HG03139 (cell line): ENCODE measurements at regions not wholly inside any gene's neighbourhood (a gene's known extent, or its start where the extent isn't known, plus 50 kb on each side); places are given as distances from the start of the nearest gene placed in this dataset.
"Not testable (repeated sequence)": the region's sequence is repeated elsewhere in the genome, so short reads cannot be mapped to it uniquely, and the experiment has no call there.

Source experiments
- ATAC-seq: cut with Tn5 transposase; IDR thresholded peaks from one replicate; pipeline ENCODE4 v1.9.1; 2021; ENCODE audit not compliant: unreplicated experiment

GRCh38 chr13:90717451-90717936 is 630.0 kb upstream of the MIR17HG start:
- ATAC-seq, result no peak

- ATAC-seq, result no peak
Observed at GRCh38 chr13:90719461-90719860, 628.0 kb upstream of the MIR17HG start.

DNA sequence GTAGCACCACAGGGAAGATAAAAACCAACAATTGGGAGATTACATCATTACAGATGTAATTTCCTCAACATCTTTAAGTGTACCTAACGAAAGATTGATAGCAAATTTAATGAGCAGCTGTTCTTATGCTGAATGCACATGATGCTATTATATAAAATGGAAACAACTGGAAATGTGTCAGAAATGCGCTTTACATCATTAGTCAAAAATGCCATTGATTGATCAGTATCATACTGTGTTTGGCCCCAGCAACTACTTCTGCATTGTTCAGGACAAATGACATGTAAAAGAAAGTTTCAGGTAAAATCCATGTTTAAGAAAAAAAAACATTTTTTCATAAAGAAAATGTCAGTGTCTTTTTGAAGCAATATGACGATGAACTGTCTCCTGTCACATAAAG is 625.5 kb upstream of the MIR17HG start:
- ATAC-seq, result no peak

DNA sequence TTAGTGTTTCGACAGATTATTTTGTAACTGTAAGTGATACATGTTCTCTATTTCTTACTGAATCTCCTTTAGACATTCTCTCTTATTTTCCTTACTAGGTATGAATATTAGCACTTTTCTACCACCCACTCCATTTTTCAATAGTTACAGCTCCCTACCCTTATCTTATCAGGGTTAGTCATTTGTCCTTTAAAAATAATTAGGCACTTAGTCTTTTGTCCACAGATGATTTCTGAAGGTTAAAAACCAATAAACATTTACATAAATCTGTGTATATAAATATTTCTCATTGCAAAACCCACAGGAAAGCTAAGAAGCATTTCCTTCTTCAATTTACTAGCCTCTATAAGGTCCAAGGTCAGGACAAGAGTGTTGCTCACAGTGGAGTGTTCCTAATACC is 624.1 kb upstream of the MIR17HG start:
- no peak for ATAC-seq

GRCh38 chr13:90726375-90726774 is 621.1 kb upstream of the MIR17HG start:
- ATAC-seq, result no peak

DNA sequence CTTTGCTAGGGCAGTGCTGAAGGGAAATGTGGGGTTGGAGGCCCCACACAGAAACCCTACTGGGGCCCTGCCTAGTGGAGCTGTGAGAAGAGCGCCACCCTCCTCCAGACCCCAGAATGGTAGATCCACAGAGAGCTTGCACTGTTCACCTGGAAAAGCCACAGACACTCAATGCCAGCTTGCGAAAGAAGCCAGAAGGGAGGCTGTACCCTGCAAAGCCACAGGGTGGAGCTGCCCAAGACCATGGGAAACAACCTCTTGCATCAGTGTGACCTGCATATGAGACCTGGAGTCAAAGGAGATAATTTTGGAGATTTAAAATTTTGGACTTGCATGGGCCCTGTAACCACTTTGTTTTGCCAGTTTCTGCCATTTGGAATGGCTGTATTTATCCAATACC is 615.4 kb upstream of the MIR17HG start:
- ATAC-seq, result no peak

- ATAC-seq, result not testable (repeated sequence)
Observed at GRCh38 chr13:90734497-90734896, 613.0 kb upstream of the MIR17HG start.

DNA sequence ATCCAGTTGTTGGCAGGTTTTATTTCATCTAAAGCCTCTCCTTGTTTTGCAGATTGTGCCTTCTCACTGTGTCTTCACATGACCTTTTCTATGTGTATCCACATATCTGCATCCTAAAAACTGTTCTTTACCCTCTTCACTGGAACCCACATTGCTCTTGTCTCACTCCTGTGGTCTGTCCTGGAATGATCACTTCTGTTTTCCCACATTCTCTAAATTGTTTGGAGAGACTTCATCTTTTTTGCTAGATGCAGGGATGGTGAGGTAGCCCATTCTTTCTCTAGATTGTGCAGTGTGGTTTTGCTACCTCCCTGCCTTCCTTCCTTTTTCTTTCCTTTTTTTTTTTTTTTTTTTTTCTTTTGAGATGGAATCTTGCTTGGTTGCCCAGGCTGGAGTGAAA is 608.6 kb upstream of the MIR17HG start:
- ATAC-seq, result no peak

DNA sequence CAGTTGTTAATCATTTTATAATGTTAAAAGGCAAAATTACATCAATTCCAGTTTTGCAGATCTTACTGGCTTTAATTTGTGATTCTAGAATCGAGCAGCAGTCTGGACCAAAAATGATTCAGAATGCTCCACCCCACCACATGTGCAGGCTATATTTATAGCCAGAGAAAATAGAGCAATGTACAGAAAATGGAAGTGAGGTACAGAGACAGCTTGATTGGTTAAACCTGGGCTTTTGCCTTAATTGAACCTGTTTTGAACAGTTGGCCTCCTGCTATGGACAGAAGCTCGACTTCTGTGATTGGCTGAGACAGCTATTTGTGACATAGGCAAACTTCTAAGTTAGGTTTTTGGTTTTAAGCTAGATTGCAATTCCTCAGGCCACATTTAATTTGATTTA is 607.4 kb upstream of the MIR17HG start:
- ATAC-seq, result no peak

DNA sequence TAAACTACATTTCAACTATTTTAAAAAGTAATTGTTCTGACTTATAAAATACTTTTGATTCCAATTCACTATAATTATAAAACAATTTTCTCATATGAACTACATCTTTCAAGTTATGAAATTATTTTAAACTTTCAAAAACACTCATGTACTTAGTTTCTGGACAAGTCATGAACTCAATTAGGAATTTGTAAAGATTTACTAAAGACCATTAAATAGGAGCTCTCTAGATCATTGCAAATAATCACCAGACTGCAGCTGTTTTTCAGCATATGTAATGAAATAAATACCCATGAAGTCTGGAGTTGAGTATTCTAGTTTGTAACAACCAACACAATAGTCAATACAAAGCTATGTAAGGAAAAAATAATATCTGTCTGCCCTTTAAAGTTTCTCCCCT is 605.1 kb upstream of the MIR17HG start:
- no peak for ATAC-seq

GRCh38 chr13:90746230-90746629 is 601.3 kb upstream of the MIR17HG start:
- no peak for ATAC-seq

DNA sequence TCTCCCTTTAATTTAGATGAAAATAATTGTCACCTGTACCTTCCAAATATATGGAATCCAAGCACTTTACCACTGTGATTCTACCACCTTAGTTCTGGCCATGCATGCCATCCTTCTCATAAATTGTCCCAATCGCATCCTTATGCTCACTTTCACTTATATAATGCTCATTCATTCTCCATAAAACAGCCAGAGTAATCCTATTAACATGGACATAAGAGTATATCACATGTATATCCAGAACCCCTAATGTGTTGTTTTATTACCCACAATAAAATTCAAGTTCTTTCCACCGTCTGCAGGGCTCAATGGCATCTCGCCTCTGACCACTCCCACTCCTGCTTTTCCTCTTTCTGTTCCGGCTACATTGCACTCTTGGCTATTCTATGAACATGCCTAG is 597.5 kb upstream of the MIR17HG start:
- no peak for ATAC-seq

DNA sequence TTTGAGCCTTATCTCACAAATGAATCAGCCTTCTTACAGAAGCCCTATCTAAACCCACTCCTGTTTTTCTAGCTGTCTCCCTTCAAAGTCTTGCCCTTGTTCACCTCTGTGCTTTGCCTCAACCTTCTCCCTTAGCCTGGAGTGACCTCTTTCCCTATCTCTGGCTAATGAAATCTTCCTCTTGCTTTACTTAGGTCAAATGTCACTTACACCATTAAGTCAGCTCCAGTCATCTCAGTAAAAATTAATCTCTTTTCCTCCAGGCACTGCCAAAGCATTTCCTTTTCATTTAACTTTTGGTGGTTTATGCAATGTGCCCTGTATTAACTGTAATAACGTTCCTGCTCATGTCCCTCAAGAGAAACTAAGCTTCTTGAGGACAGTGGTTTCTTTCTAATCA is 596.5 kb upstream of the MIR17HG start:
- no peak for ATAC-seq

DNA sequence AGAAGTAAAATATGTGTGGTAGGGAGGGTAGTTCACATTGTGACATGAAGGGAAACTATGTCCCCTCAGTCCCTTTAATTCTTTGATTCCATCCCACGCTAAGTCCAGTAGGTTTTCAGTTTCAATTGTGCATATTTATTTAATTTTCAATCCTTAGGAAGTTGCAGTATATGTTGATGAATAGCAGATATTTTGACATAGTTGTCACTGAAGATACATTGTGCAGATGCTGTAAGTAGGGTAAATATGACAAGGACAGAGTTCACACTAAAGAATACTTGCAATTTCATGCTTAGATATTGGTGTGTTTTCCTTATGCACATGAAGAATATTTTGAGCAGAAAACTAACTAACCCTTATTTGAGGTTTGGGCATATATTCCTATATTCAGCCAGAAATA is 595.4 kb upstream of the MIR17HG start:
- ATAC-seq, result no peak

DNA sequence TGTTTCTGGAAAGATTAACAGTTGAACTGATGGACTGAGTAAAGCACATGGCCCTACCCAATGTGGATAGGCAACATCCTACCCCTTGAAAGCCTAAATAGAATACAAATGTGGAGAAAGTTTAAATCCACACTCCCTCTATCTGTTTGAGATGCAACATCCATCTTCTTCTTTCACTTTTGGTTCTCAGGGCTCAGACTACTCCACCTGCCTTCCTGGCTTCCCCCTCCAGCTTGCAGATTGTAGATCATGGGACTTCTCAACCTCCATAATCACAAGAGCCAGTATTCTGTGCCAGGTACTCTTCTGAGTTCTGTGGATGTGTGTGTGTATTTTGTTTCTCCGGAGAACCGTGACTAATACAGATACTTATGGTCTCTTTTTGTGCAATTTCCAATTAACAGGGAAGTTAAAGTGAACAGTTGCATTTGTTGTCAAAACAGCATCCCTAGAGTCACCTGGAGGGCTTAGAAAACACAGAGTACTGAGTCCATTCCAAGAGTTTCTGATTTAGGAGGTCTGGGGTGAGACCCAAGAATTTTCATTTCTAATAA is 590.3 kb upstream of the MIR17HG start:
- ATAC-seq, result no peak

DNA sequence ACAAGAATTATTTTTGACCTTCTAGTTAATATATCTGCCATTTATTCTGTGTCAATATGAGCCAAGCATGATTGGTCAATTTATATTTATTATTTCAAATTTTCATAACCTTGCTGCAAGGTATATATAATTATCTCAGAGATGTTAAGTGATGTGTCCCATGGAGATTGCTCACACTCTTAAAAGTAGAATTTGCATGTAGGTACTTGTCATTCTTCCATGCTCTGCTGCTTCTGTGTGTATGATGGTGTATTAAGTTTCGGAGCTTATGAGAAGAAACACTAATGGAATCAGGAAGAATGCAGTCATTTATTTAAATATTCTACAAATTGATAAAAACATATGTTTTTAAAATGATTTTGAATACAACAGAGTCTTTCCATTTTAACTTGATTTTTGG is 586.8 kb upstream of the MIR17HG start:
- no peak for ATAC-seq

DNA sequence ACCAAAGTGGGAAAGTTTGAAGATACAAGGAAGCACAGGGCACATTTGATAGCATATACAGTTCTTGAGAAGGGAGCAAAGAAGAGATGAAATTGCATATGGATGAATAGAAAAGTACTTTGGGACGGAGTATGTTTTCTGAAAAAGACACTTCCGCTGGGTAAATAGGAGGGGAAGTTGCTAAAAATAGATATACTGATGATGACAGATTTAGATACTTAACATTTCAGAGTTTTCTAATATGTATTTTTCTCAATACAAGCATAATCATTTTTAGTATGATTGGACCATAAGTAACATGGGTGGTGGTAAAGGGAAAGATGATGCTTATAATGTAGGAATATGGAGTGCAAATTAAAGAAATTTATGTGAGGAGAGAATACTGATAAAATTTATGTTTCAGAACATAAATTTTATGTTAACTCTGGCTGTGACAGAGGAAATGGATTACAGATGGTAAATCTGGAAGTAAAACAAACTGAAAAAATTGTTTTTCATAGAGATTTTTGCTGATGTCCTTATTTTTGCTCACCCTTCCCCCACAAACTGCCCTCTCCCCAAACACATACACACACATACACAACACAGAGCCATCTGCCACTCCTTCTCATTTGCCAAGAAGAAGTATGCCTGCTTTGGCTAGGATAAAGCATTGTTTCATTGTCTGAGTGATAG is 583.9 kb upstream of the MIR17HG start:
- no peak for ATAC-seq

DNA sequence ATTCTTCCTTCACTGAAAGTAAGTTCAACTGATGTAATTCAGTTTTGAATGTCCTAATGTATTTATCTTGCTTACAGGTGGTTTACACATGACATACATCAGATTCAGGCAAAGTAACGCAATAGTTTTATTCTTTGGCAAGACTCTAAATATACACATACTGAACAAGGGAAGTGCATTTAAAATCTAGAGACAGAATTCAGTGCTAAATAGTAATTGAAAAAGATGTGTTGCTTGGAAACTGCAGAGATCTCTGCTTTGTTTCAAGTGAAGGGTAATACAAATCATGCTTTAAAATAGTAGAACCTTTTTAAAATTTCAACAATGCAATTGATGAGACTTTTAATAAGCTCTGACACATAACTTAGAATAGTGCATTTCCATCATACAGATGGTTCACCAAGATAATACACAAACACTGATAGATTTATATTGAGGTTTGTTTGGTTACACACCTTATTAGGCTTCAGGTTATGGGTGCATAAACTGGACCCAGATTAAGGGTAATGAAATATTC is 581.0 kb upstream of the MIR17HG start:
- ATAC-seq, result no peak

GRCh38 chr13:90768116-90768515 is 579.4 kb upstream of the MIR17HG start:
- ATAC-seq, result no peak

DNA sequence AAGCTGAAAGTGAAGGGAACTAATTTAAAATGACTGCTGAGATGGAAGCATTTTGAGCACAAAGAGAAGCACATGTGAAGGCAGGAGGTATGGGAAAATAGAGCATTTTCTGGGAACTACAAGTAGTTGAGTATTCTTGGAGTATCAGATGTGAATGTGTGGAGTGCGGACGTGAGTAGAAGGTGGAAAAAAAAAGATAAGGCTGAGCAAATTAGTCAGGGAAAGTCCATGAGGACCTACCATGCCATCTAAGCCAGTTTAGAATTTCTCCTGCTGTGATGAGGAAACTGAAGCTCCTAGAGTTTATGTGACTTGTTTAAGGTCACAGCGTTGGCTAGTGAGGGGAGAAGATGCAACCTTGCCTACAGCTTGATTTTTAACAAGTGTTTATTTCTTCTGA is 578.1 kb upstream of the MIR17HG start:
- no peak for ATAC-seq

DNA sequence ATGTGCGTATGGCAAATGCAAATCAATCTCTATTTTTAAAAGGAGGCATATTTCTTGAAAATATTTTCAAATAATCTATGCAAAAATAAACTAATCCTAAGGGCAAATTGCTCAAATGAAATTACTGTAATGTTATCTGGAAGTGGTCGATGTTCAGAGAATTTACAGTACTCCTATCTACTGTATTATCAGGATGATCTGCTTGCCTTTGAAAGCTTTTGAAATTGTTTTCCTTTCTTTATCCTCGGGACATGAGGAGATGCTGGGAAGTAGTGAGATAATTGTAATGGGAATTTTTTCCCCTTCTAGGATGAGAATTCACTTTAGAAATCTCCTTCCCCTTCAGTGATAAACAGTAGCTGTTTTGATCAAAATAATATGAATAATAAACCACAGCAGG is 577.2 kb upstream of the MIR17HG start:
- no peak for ATAC-seq

- ATAC-seq, result no peak
Observed at GRCh38 chr13:90773681-90774080, 573.8 kb upstream of the MIR17HG start.
